GM21381 (cell line): ENCODE measurements at regions not wholly inside any gene's neighbourhood (a gene's known extent, or its start where the extent isn't known, plus 50 kb on each side); places are given as distances from the start of the nearest gene placed in this dataset.
"Not testable (repeated sequence)": the region's sequence is repeated elsewhere in the genome, so short reads cannot be mapped to it uniquely, and the experiment has no call there.

Source experiments
- ATAC-seq: cut with Tn5 transposase; IDR thresholded peaks from one replicate; pipeline ENCODE4 v1.9.1; 2021; ENCODE audit warnings: mild to moderate bottlenecking, moderate library complexity; ENCODE audit not compliant: unreplicated experiment

- peak; percentile 86 for ATAC-seq
Measured at GRCh38 chr3:177646749-177647148, 449.5 kb upstream of the TBL1XR1 start.

GRCh38 chr3:177647341-177647740, 450.1 kb upstream of the TBL1XR1 start:
- no peak for ATAC-seq

- ATAC-seq = no peak
Measured at GRCh38 chr3:177647876-177648275, 450.6 kb upstream of the TBL1XR1 start.

GRCh38 chr3:177652556-177653291, 455.4 kb upstream of the TBL1XR1 start:
- ATAC-seq = peak; percentile 60

GRCh38 chr3:177657243-177657642, 460.0 kb upstream of the TBL1XR1 start:
- no peak for ATAC-seq

- ATAC-seq = no peak
Measured at GRCh38 chr3:177658354-177658753, 461.1 kb upstream of the TBL1XR1 start.

- ATAC-seq = not testable (repeated sequence)
Measured at GRCh38 chr3:177664380-177665103, 467.3 kb upstream of the TBL1XR1 start.

GRCh38 chr3:177665122-177665808, 468.0 kb upstream of the TBL1XR1 start:
- no peak for ATAC-seq

GRCh38 chr3:177672252-177672911, 475.1 kb upstream of the TBL1XR1 start:
- no peak for ATAC-seq

- ATAC-seq = no peak
Measured at GRCh38 chr3:177673112-177673914, 476.0 kb upstream of the TBL1XR1 start.

GRCh38 chr3:177674186-177674585, 476.9 kb upstream of the TBL1XR1 start:
- ATAC-seq = no peak

- no peak for ATAC-seq
Measured at GRCh38 chr3:177676148-177676547, 478.9 kb upstream of the TBL1XR1 start.

- ATAC-seq = no peak
Measured at GRCh38 chr3:177676947-177677587, 479.8 kb upstream of the TBL1XR1 start.

GRCh38 chr3:177679568-177680471, 482.5 kb upstream of the TBL1XR1 start:
- peak; percentile 85 for ATAC-seq

GRCh38 chr3:177680472-177680821, 483.2 kb upstream of the TBL1XR1 start:
- no peak for ATAC-seq

GRCh38 chr3:177681156-177681555, 483.9 kb upstream of the TBL1XR1 start:
- no peak for ATAC-seq

GRCh38 chr3:177681852-177682251, 484.6 kb upstream of the TBL1XR1 start:
- no peak for ATAC-seq

GRCh38 chr3:177683586-177683985, 486.3 kb upstream of the TBL1XR1 start:
- ATAC-seq = no peak

- no peak for ATAC-seq
Measured at GRCh38 chr3:177686671-177687070, 489.4 kb upstream of the TBL1XR1 start.
